ENCODE measurements at regions not wholly inside any gene's neighbourhood (a gene's known extent, or its start where the extent isn't known, plus 50 kb on each side); places are given as distances from the start of the nearest gene placed in this dataset.

DNA sequence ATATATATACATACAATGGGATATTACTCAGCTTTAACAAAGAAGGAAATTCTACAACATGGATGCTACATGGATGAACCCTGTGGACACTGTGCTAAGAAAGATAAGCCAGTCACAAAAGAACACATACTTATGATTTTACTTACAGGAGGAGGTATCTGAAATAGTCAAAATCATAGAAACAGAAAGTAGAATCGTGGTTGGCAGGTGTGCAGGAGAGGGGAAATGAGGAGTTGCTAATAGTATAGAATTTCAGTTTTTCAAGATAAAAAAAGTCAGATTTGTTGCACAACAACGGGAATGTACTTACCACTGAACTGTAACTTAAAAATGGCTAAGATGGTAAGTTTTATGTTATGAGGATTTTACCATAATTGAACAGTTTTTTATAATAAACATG, 706.3 kb downstream of the TFAP2A start:
- no peak overlapping the region for H3K27ac Mint-ChIP-seq
- Histone ChIP-seq H3K18ac (ENCODE audit: insufficient read length, low read depth, low read length) (no peak overlapping the region), H3K14ac (ENCODE audit: insufficient read depth, low read length) (no peak overlapping the region), H2BK20ac (ENCODE audit: low read depth, low read length, poor library complexity, severe bottlenecking) (no peak overlapping the region), H3K4me2 (ENCODE audit: insufficient read depth, insufficient read length, low read length) (no peak overlapping the region), H4K8ac (replicated peaks; ENCODE audit: insufficient read length, low read depth, low read length) (no peak overlapping the region), H3K9ac (ENCODE audit: extremely low read depth, insufficient read length, low read length) (no peak overlapping the region), H3K27ac (ENCODE audit: insufficient read length, low read depth, low read length) (no peak overlapping the region), H4K5ac (ENCODE audit: insufficient read length, low read depth, low read length) (no peak overlapping the region), H3K23me2 (ENCODE audit: insufficient read length, low read depth, low read length, poor library complexity, severe bottlenecking) (no peaks in the 10 kb centered on the region), H2BK5ac (ENCODE audit: insufficient read length, low read length) (no peak overlapping the region), H3K79me2 (ENCODE audit: insufficient read depth, low read length) (no peaks in the 10 kb centered on the region), H3T11ph (ENCODE audit: low read length) (no peak overlapping the region), H2AK5ac (ENCODE audit: insufficient read length, low read length) (no peak overlapping the region), H4K20me1 (ENCODE audit: control insufficient read depth, insufficient read depth, insufficient read length) (no peaks in the 10 kb centered on the region), H3K23ac (ENCODE audit: insufficient read length, low read depth, low read length) (no peak overlapping the region), H4K91ac (ENCODE audit: insufficient read length, low read depth, low read length) (no peak overlapping the region), H3K9me3 (ENCODE audit: control insufficient read depth, low read depth, low read length) (no peaks in the 10 kb centered on the region), H3K27me3 (ENCODE audit: insufficient read depth, low read length) (no peaks in the 10 kb centered on the region), H2BK12ac (ENCODE audit: insufficient read length, low read depth, low read length) (no peak overlapping the region), H3K56ac (ENCODE audit: insufficient read length, low read depth, low read length) (no peak overlapping the region), H2AFZ (ENCODE audit: low read length) (no peak overlapping the region), H3K4me1 (ENCODE audit: insufficient read depth, low read length) (peaks cover 7% of the 10 kb centered on the region), H3K4ac (ENCODE audit: low read depth, low read length) (no peak overlapping the region), H3K79me1 (ENCODE audit: insufficient read depth, low read depth, low read length, poor library complexity, severe bottlenecking) (no peaks in the 10 kb centered on the region), H2BK120ac (ENCODE audit: low read depth, low read length, poor library complexity, severe bottlenecking) (no peak overlapping the region), H2BK15ac (ENCODE audit: low read depth, low read length) (no peak overlapping the region)
- H3K27me3 Mint-ChIP-seq (ENCODE audit: low read depth) = no peaks in the 10 kb centered on the region
- no peak for DNase-seq
- no peaks in the 10 kb centered on the region; a peak in 1 of 7 replicates for H3K36me3 Mint-ChIP-seq (ENCODE audit: insufficient read depth in 1 of 3, low read depth in 3 of 3)
- H3K9me3 Mint-ChIP-seq = no peaks in the 10 kb centered on the region
- no peak overlapping the region for H3K4me3 Mint-ChIP-seq
- WGBS (ENCODE audit: extremely low coverage, insufficient read length, low lambda C conversion rate) = no CpG with 5 or more reads among the region's 2 CpGs
- H3K4me1 Mint-ChIP-seq = peaks cover 13 to 18% of the 10 kb centered on the region in 2 experiments
- TF ChIP-seq, protein P1, sequence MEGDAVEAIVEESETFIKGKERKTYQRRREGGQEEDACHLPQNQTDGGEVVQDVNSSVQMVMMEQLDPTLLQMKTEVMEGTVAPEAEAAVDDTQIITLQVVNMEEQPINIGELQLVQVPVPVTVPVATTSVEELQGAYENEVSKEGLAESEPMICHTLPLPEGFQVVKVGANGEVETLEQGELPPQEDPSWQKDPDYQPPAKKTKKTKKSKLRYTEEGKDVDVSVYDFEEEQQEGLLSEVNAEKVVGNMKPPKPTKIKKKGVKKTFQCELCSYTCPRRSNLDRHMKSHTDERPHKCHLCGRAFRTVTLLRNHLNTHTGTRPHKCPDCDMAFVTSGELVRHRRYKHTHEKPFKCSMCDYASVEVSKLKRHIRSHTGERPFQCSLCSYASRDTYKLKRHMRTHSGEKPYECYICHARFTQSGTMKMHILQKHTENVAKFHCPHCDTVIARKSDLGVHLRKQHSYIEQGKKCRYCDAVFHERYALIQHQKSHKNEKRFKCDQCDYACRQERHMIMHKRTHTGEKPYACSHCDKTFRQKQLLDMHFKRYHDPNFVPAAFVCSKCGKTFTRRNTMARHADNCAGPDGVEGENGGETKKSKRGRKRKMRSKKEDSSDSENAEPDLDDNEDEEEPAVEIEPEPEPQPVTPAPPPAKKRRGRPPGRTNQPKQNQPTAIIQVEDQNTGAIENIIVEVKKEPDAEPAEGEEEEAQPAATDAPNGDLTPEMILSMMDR (conservative IDR thresholded peaks at IDR 0.05) = no peak

Data from H9 (cell line).